HCT116 (cell line): ENCODE measurements at regions not wholly inside any gene's neighbourhood (a gene's known extent, or its start where the extent isn't known, plus 50 kb on each side); places are given as distances from the start of the nearest gene placed in this dataset.

Experiments
- ATAC-seq: fragments of 200-7000 bp; cut with Tn5 transposase; 2 replicates; pipeline ENCODE4 v1.9.1; 2020; ENCODE audit warnings: mild to moderate bottlenecking, moderate library complexity
- BruUV-seq: library from RNA; stranded (reverse); fragments of 400-500 nt; replicated peaks from 2 replicates; lab custom pipeline; 2021; lab: Mats Ljungman, UMichigan
- CTCF ChIA-PET: fragments of 300-600 bp; sonication (Branson Sonifier 250); formaldehyde crosslinking; loops from one replicate; lab custom pipeline; 2021; ENCODE audit warnings: antibody characterized with exemption; lab: Charles Lee
- POLR2A ChIA-PET: fragments of 300-600, 350-600 bp; sonication (Branson Sonifier 250); formaldehyde crosslinking; loops from one replicate; lab custom pipeline; 2021; ENCODE audit warnings: antibody characterized with exemption; lab: Charles Lee
- RAD21 ChIA-PET, 2 experiments: fragments of 300-600 bp; sonication (Branson Sonifier 250); formaldehyde crosslinking; loops; one replicate each; lab custom pipeline; 2023; ENCODE audit warnings: low total read pairs in 2 of 2; ENCODE audit not compliant: uncharacterized antibody in 2 of 2, unreplicated experiment in 2 of 2, low non-redundant PET in 1 of 2; lab: Charles Lee
- DNase-seq: peaks from one replicate; pipeline ENCODE4 v3.0.0-alpha.2; 2010; ENCODE audit warnings: low read depth, low spot score
- H2AFZ ChIP-seq: fragments of 200-600 bp; shearing (Covaris generic), sonication (generic); 2 replicates; pipeline ENCODE4 v1.6.1; 2017; ENCODE audit warnings: low read depth, mixed run types, mixed read lengths, antibody characterized with exemption, low read length; ENCODE audit not compliant: poor library complexity, severe bottlenecking
- H3K27ac ChIP-seq: 2 replicates; pipeline ENCODE4 v1.5.1; 2012; ENCODE audit warnings: low read depth, low read length
- H3K27me3 ChIP-seq: fragments of 200-600 bp; sonication (generic); 2 replicates; pipeline ENCODE4 v1.6.1; 2016; ENCODE audit warnings: mixed run types, low read length, mixed read lengths; ENCODE audit not compliant: insufficient read depth
- H3K36me3 ChIP-seq, 2 experiments: fragments of 200-500 bp in 1 of 2; fragments of 200-600 bp in 1 of 2; sonication (Bioruptor generic) in 1 of 2; sonication (generic) in 1 of 2; 2 replicates each; pipeline versions ENCODE4 v1.5.1 to v1.6.1; 2014 to 2016; ENCODE audit warnings: low read length in 2 of 2, inconsistent platforms in 1 of 2, mixed read lengths in 1 of 2, mixed run types in 1 of 2; ENCODE audit not compliant: insufficient read depth in 2 of 2, control insufficient read depth in 1 of 2
- H3K4me1 ChIP-seq, 2 experiments: fragments of 200-600 bp in 1 of 2; sonication (generic) in 1 of 2; 2 replicates each; pipeline versions ENCODE4 v1.5.1 to v1.6.1; 2012 to 2017; ENCODE audit warnings: low read length in 2 of 2, inconsistent platforms in 1 of 2, mild to moderate bottlenecking in 1 of 2, mixed read lengths in 1 of 2, mixed run types in 1 of 2, moderate library complexity in 1 of 2; ENCODE audit not compliant: insufficient read depth in 2 of 2, control insufficient read depth in 1 of 2
- H3K4me2 ChIP-seq: fragments of 200-600 bp; sonication (generic); 2 replicates; pipeline ENCODE4 v1.6.1; 2017; ENCODE audit warnings: mixed run types, low read length, mixed read lengths
- H3K4me3 ChIP-seq, 2 experiments: fragments of 200-600 bp in 1 of 2; sonication (generic) in 1 of 2; replicated peaks in 1 of 2; 2 replicates each; pipeline ENCODE4 v1.5.1; 2011 to 2016; ENCODE audit warnings: low read length in 2 of 2, control low read depth in 1 of 2, low read depth in 1 of 2, mild to moderate bottlenecking in 1 of 2, mixed read lengths in 1 of 2, mixed run types in 1 of 2
- H3K79me2 ChIP-seq: fragments of 200-600 bp; sonication (generic); 2 replicates; pipeline ENCODE4 v1.6.1; 2017; ENCODE audit warnings: mild to moderate bottlenecking, mixed run types, low read length, moderate library complexity, mixed read lengths; ENCODE audit not compliant: insufficient read depth
- H3K9ac ChIP-seq: fragments of 200-600 bp; sonication (generic); 2 replicates; pipeline ENCODE4 v1.6.1; 2016; ENCODE audit warnings: low read length, mixed read lengths
- H3K9me2 ChIP-seq: fragments of 200-600 bp; sonication (generic), shearing (Covaris generic); 2 replicates; pipeline ENCODE4 v1.6.1; 2017; ENCODE audit warnings: mixed run types, mild to moderate bottlenecking, moderate library complexity; ENCODE audit not compliant: insufficient read depth
- H3K9me3 ChIP-seq, 2 experiments: fragments of 200-500 bp in 1 of 2; fragments of 200-600 bp in 1 of 2; sonication (Bioruptor generic) in 1 of 2; sonication (generic) in 1 of 2; 2 replicates each; pipeline ENCODE4 v1.6.1; 2014 to 2017; ENCODE audit warnings: low read length in 2 of 2, mixed read lengths in 2 of 2, inconsistent platforms in 1 of 2, low read depth in 1 of 2, mild to moderate bottlenecking in 1 of 2, mixed run types in 1 of 2, moderate library complexity in 1 of 2; ENCODE audit not compliant: control insufficient read depth in 1 of 2, insufficient read depth in 1 of 2
- H4K20me1 ChIP-seq: fragments of 200-600 bp; sonication (generic), shearing (Covaris generic); 2 replicates; pipeline ENCODE4 v1.6.1; 2017; ENCODE audit warnings: mixed run types, mild to moderate bottlenecking, moderate library complexity; ENCODE audit not compliant: insufficient read depth
- ATF3 ChIP-seq: IDR thresholded peaks from 2 replicates; pipeline ENCODE4 v1.6.1; 2012
- CBX3 ChIP-seq: IDR thresholded peaks from 2 replicates; pipeline ENCODE4 v1.6.1; 2012; ENCODE audit warnings: low read depth
- CTCF ChIP-seq, 3 experiments: fragments of 200-600 bp in 1 of 3; sonication (generic) in 1 of 3; IDR thresholded peaks in 2 of 3; conservative IDR thresholded peaks in 1 of 3; 2 replicates each; pipeline ENCODE4 v1.5.1; 2012 to 2017; ENCODE audit warnings: low read depth in 2 of 3, low read length in 2 of 3, antibody characterized with exemption in 1 of 3, borderline replicate concordance in 1 of 3, control low read depth in 1 of 3, mild to moderate bottlenecking in 1 of 3, mixed read lengths in 1 of 3, mixed run types in 1 of 3, moderate library complexity in 1 of 3; ENCODE audit not compliant: insufficient read depth in 1 of 3
- EZH2phosphoT487 ChIP-seq: fragments of 200-600 bp; IDR thresholded peaks from 2 replicates; pipeline ENCODE4 v1.6.1; 2018; ENCODE audit warnings: antibody characterized with exemption, borderline replicate concordance
- FOSL1 ChIP-seq: IDR thresholded peaks from 2 replicates; pipeline ENCODE4 v1.6.1; 2012; ENCODE audit warnings: low read depth
- POLR2AphosphoS5 ChIP-seq: IDR thresholded peaks from 2 replicates; pipeline ENCODE4 v1.6.1; 2011; ENCODE audit warnings: mild to moderate bottlenecking, low read depth, low read length, moderate library complexity
- RAD21 ChIP-seq: IDR thresholded peaks from 2 replicates; pipeline ENCODE4 v1.6.1; 2012; ENCODE audit warnings: low read depth, mild to moderate bottlenecking
- SRF ChIP-seq: IDR thresholded peaks from 2 replicates; pipeline ENCODE4 v1.6.1; 2012; ENCODE audit warnings: low read depth
- intact Hi-C: fragments of 100-400 bp; cut with micrococcal nuclease; formaldehyde crosslinking; loops from 2 replicates; pipeline ENCODE4 v1.10.0; 2022

GRCh38 chr1:184289825-184290550, 96.8 kb upstream of the C1orf21 start:
- intact Hi-C loops, result no loop called here
- Histone ChIP-seq H3K27ac (no peak overlapping the region), H3K9ac (no peak overlapping the region), H3K4me3 (no peak overlapping the region), H3K27me3 (no peaks in the 10 kb centered on the region), H3K79me2 (no peaks in the 10 kb centered on the region), H2AFZ (no peak overlapping the region), H3K4me2 (no peak overlapping the region), H3K36me3 (no peaks in the 10 kb centered on the region), H3K9me3 (peaks cover 0 to 3% of the 10 kb centered on the region in 2 experiments; a peak in 1 of 4 replicates), H4K20me1 (no peaks in the 10 kb centered on the region), H3K9me2 (no peaks in the 10 kb centered on the region), H3K4me1 (no peaks in the 10 kb centered on the region)
- ChIA-PET CTCF (no interaction called here), POLR2A (no interaction called here), RAD21 (no interaction called here)
- TF ChIP-seq CBX3 (peak; percentile 65; the same call in 1 of the 2 replicates), CTCF (IDR thresholded peaks at IDR 0.05 in 2 of 3, conservative IDR thresholded peaks at IDR 0.05 in 1 of 3; ENCODE audit: borderline replicate concordance in 1 of 3, insufficient read depth in 1 of 3, low read depth in 2 of 3, low read length in 2 of 3) (no peak)
- BruUV-seq, result no TSS peak
- ATAC-seq, result no peak
- peak; percentile 8 for DNase-seq

GRCh38 chr1:184291701-184292100, 95.1 kb upstream of the C1orf21 start:
- Histone ChIP-seq H3K27ac (no peak overlapping the region), H3K9ac (no peak overlapping the region), H3K9me2 (no peaks in the 10 kb centered on the region), H4K20me1 (no peaks in the 10 kb centered on the region), H3K79me2 (no peaks in the 10 kb centered on the region), H3K36me3 (no peaks in the 10 kb centered on the region)
- intact Hi-C loops, result no loop called here
- no peak for TF ChIP-seq EZH2phosphoT487
- TF ChIP-seq ATF3, result no peak
- no peak for TF ChIP-seq FOSL1
- no peak for TF ChIP-seq SRF
- no peak for TF ChIP-seq RAD21
- TF ChIP-seq POLR2AphosphoS5, result no peak
- TF ChIP-seq, all 23 proteins: peak for 0
- ChIA-PET CTCF (no interaction called here), POLR2A (no interaction called here), RAD21 (no interaction called here)
- H3K4me1 ChIP-seq, result no peaks in the 10 kb centered on the region
- no peak overlapping the region for H3K4me2 ChIP-seq
- H3K4me3 ChIP-seq, result no peak overlapping the region
- DNase-seq (no peak), ATAC-seq (no peak)
- BruUV-seq, result no TSS peak
- H2AFZ ChIP-seq, result no peak overlapping the region
- no peaks in the 10 kb centered on the region for H3K27me3 ChIP-seq
- peaks cover 0 to 3% of the 10 kb centered on the region in 2 experiments; a peak in 1 of 4 replicates for H3K9me3 ChIP-seq
